ENCODE measurements at regions not wholly inside any gene's neighbourhood (a gene's known extent, or its start where the extent isn't known, plus 50 kb on each side); places are given as distances from the start of the nearest gene placed in this dataset.

DNA sequence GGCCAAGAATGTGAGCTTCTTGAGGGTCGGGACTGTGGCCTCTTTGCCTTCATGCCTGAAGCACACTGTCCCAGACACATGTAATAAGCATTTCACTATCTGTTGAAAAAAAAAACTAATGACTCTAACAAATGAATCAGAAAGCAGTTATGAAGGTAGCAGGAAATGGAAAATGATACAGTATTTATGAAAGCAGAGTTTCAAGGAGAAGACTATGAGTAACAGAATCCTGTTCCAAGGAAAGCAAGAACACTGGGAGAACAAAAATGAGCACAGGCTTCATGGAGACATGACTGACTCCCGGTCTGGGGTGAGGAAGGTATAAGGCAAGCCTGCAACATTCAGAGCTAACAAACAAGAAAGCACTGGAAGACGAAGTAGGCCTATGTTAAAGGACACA, 190.8 kb downstream of the RNF152 start:
- no peaks in the 10 kb centered on the region for H3K36me3 ChIP-seq (ENCODE audit: insufficient read depth, low read length)
- no peak overlapping the region for H3K4me3 ChIP-seq (ENCODE audit: low read depth in 1 of 2, low read length in 2 of 2)
- no peak overlapping the region for H3K9ac ChIP-seq (ENCODE audit: low read depth, low read length)
- ATAC-seq (ENCODE audit: insufficient read depth, low read depth) (no peak), DNase-seq (no peak)
- H3K9me3 ChIP-seq (ENCODE audit: insufficient read depth, low read length, severe bottlenecking), result no peaks in the 10 kb centered on the region
- no peak for TF ChIP-seq EZH2 (IDR thresholded peaks at IDR 0.05; ENCODE audit: borderline replicate concordance, low read depth, low read length, severe bottlenecking)
- TF ChIP-seq, protein P1, sequence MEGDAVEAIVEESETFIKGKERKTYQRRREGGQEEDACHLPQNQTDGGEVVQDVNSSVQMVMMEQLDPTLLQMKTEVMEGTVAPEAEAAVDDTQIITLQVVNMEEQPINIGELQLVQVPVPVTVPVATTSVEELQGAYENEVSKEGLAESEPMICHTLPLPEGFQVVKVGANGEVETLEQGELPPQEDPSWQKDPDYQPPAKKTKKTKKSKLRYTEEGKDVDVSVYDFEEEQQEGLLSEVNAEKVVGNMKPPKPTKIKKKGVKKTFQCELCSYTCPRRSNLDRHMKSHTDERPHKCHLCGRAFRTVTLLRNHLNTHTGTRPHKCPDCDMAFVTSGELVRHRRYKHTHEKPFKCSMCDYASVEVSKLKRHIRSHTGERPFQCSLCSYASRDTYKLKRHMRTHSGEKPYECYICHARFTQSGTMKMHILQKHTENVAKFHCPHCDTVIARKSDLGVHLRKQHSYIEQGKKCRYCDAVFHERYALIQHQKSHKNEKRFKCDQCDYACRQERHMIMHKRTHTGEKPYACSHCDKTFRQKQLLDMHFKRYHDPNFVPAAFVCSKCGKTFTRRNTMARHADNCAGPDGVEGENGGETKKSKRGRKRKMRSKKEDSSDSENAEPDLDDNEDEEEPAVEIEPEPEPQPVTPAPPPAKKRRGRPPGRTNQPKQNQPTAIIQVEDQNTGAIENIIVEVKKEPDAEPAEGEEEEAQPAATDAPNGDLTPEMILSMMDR (IDR thresholded peaks at IDR 0.05; ENCODE audit: borderline replicate concordance, extremely low read depth, low read length, poor library complexity, severe bottlenecking), result no peak
- H4K20me1 ChIP-seq (ENCODE audit: insufficient read depth, low read length), result no peaks in the 10 kb centered on the region
- no peak overlapping the region for H3K27ac ChIP-seq (ENCODE audit: low read length)
- H3K79me2 ChIP-seq (ENCODE audit: insufficient read depth, low read length), result no peaks in the 10 kb centered on the region
- H3K4me2 ChIP-seq (ENCODE audit: insufficient read depth, low read length), result no peak overlapping the region
- no peaks in the 10 kb centered on the region for H3K27me3 ChIP-seq (ENCODE audit: insufficient read depth, low read length, poor library complexity)
- H2AFZ ChIP-seq (ENCODE audit: low read depth, low read length), result no peak overlapping the region
- H3K4me1 ChIP-seq (ENCODE audit: insufficient read depth, low read length), result no peaks in the 10 kb centered on the region

DNA sequence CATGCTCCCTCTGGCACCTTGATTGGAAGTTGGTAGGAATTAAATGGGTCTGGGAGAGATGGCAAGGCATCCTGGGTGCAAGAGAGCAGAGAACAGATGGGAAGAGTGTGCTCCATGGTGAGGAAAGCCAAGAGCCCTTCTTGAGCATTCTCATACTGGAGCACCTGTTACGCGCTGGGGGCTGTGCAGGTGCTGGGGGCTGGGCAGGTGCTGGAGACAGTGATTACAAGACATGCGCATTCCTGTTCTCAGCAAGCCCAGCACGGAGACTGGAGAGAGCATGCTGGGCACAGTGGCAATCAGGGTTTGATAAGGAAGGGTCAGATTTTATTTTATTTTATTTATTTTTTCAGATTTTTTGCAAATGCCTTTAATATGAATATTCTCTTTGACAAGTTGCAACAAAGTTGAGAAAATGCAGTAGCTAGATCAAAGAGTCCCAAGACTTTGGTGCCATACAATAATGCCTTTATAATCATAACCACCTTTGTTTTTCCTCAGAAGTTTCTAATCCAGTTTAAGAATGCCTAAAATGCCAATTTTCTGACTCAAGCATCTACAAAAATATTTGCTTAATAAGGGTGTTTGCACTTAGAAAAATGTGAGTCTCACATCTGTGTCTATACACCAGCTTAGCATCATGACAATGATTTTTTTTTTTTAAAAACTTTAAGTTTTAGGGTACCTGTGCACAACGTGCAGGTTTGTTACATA, 193.3 kb downstream of the RNF152 start:
- Histone ChIP-seq H3K9ac (ENCODE audit: low read depth, low read length) (no peak overlapping the region), H3K27ac (ENCODE audit: low read length) (no peak overlapping the region), H3K9me3 (ENCODE audit: insufficient read depth, low read length, severe bottlenecking) (no peaks in the 10 kb centered on the region), H3K36me3 (ENCODE audit: insufficient read depth, low read length) (no peaks in the 10 kb centered on the region), H4K20me1 (ENCODE audit: insufficient read depth, low read length) (no peaks in the 10 kb centered on the region), H3K4me3 (ENCODE audit: low read depth in 1 of 2, low read length in 2 of 2) (no peak overlapping the region), H2AFZ (ENCODE audit: low read depth, low read length) (no peak overlapping the region), H3K4me2 (ENCODE audit: insufficient read depth, low read length) (no peak overlapping the region), H3K27me3 (ENCODE audit: insufficient read depth, low read length, poor library complexity) (no peaks in the 10 kb centered on the region), H3K79me2 (ENCODE audit: insufficient read depth, low read length) (no peaks in the 10 kb centered on the region), H3K4me1 (ENCODE audit: insufficient read depth, low read length) (no peaks in the 10 kb centered on the region)
- TF ChIP-seq EZH2 (IDR thresholded peaks at IDR 0.05; ENCODE audit: borderline replicate concordance, low read depth, low read length, severe bottlenecking), result no peak
- TF ChIP-seq, protein P1 (IDR thresholded peaks at IDR 0.05; ENCODE audit: borderline replicate concordance, extremely low read depth, low read length, poor library complexity, severe bottlenecking), result no peak
- ATAC-seq (ENCODE audit: insufficient read depth, low read depth) (no peak), DNase-seq (no peak)

DNA sequence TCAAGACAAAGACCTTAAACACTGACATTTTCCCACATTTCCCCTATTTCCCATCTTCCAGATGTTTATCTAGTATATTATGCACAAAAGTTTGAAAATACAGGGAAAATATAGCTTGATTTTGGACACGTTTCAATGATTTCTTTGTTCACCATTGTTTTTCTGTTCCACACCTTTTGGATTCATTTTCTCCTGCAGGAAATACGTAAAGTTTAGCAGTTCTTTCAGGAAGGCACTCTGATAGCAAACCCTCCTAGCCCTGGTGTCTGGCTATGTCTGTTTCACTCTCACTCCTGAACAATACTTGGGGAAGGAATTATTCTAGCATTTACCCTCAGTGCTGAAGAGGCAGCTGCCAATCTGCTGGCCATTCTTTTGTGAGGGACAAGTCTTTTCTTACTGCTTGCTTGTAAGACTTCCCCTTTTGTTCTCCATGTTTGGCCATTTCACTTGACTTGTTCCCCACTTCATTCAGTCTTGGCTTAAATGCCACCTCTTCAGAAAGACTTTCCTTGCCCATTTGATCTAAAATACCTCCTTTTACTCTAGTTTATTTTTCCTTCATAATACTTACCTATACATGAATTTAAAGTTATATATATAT, 195.4 kb downstream of the RNF152 start:
- DNase-seq (no peak), ATAC-seq (ENCODE audit: insufficient read depth, low read depth) (no peak)
- Histone ChIP-seq H3K79me2 (ENCODE audit: insufficient read depth, low read length) (no peaks in the 10 kb centered on the region), H3K27me3 (ENCODE audit: insufficient read depth, low read length, poor library complexity) (no peaks in the 10 kb centered on the region), H3K4me2 (ENCODE audit: insufficient read depth, low read length) (no peak overlapping the region), H3K4me3 (ENCODE audit: low read depth in 1 of 2, low read length in 2 of 2) (no peak overlapping the region), H3K4me1 (ENCODE audit: insufficient read depth, low read length) (no peaks in the 10 kb centered on the region), H4K20me1 (ENCODE audit: insufficient read depth, low read length) (no peaks in the 10 kb centered on the region), H3K36me3 (ENCODE audit: insufficient read depth, low read length) (no peaks in the 10 kb centered on the region), H2AFZ (ENCODE audit: low read depth, low read length) (no peak overlapping the region), H3K9ac (ENCODE audit: low read depth, low read length) (no peak overlapping the region), H3K27ac (ENCODE audit: low read length) (no peak overlapping the region), H3K9me3 (ENCODE audit: insufficient read depth, low read length, severe bottlenecking) (no peaks in the 10 kb centered on the region)
- TF ChIP-seq, protein P1 (IDR thresholded peaks at IDR 0.05; ENCODE audit: borderline replicate concordance, extremely low read depth, low read length, poor library complexity, severe bottlenecking), result no peak
- TF ChIP-seq EZH2 (IDR thresholded peaks at IDR 0.05; ENCODE audit: borderline replicate concordance, low read depth, low read length, severe bottlenecking), result no peak

Data from DND-41 (cell line).